Trophoblast cell (in vitro differentiated cells and primary cell): ENCODE measurements at regions not wholly inside any gene's neighbourhood (a gene's known extent, or its start where the extent isn't known, plus 50 kb on each side); places are given as distances from the start of the nearest gene placed in this dataset.

Experiments
- DNase-seq, 2 donors: peaks; one replicate each; pipeline ENCODE4 v3.0.0-alpha.2; 2016
- H2AFZ ChIP-seq: 2 replicates; pipeline ENCODE4 v1.6.1; 2013; ENCODE audit warnings: low read length, moderate library complexity, mild to moderate bottlenecking; ENCODE audit not compliant: insufficient read depth, poor library complexity
- H2AK5ac ChIP-seq: 2 replicates; pipeline ENCODE4 v1.6.1; 2013; ENCODE audit warnings: mild to moderate bottlenecking, low read length
- H2BK120ac ChIP-seq: 2 replicates; pipeline ENCODE4 v1.6.1; 2013; ENCODE audit warnings: low read length, mild to moderate bottlenecking, moderate library complexity; ENCODE audit not compliant: insufficient read depth, poor library complexity
- H2BK12ac ChIP-seq: 2 replicates; pipeline ENCODE4 v1.6.1; 2013; ENCODE audit warnings: mild to moderate bottlenecking, low read length, moderate library complexity
- H2BK5ac ChIP-seq: 2 replicates; pipeline ENCODE4 v1.6.1; 2013; ENCODE audit warnings: low read length, low read depth, moderate library complexity, mild to moderate bottlenecking; ENCODE audit not compliant: poor library complexity
- H3K14ac ChIP-seq: 2 replicates; pipeline ENCODE4 v1.6.1; 2013; ENCODE audit warnings: mild to moderate bottlenecking, low read length
- H3K18ac ChIP-seq: 2 replicates; pipeline ENCODE4 v1.6.1; 2013; ENCODE audit warnings: mild to moderate bottlenecking, low read length
- H3K23ac ChIP-seq: 2 replicates; pipeline ENCODE4 v1.6.1; 2013; ENCODE audit warnings: low read length
- H3K27ac ChIP-seq: 2 replicates; pipeline ENCODE4 v1.5.1; 2013; ENCODE audit warnings: low read depth, mild to moderate bottlenecking, inconsistent platforms, low read length, moderate library complexity
- H3K27me3 ChIP-seq: 2 replicates; pipeline ENCODE4 v1.6.1; 2013; ENCODE audit warnings: inconsistent platforms, mild to moderate bottlenecking, low read length, moderate library complexity; ENCODE audit not compliant: insufficient read depth
- H3K36me3 ChIP-seq, 2 experiments: 1 replicate in 1 of 2; 2 replicates in 1 of 2; pipeline ENCODE4 v1.6.1; 2013; ENCODE audit warnings: low read length in 2 of 2, mild to moderate bottlenecking in 2 of 2, moderate library complexity in 1 of 2; ENCODE audit not compliant: insufficient read depth in 2 of 2, control insufficient read depth in 1 of 2
- H3K4ac ChIP-seq: 2 replicates; pipeline ENCODE4 v1.6.1; 2013; ENCODE audit warnings: low read depth, mild to moderate bottlenecking, low read length, moderate library complexity
- H3K4me1 ChIP-seq, 2 experiments: 1 replicate in 1 of 2; 2 replicates in 1 of 2; pipeline ENCODE4 v1.6.1; 2013; ENCODE audit warnings: low read length in 2 of 2, mild to moderate bottlenecking in 2 of 2, moderate library complexity in 1 of 2; ENCODE audit not compliant: insufficient read depth in 2 of 2, control insufficient read depth in 1 of 2
- H3K4me2 ChIP-seq: 2 replicates; pipeline ENCODE4 v1.6.1; 2013; ENCODE audit warnings: inconsistent platforms, mild to moderate bottlenecking, low read length, moderate library complexity
- H3K4me3 ChIP-seq: 2 replicates; pipeline ENCODE4 v1.5.1; 2013; ENCODE audit warnings: mild to moderate bottlenecking, low read depth, low read length, inconsistent platforms
- H3K79me1 ChIP-seq: one replicate; pipeline ENCODE4 v1.6.1; 2013; ENCODE audit warnings: low read length
- H3K79me2 ChIP-seq: 2 replicates; pipeline ENCODE4 v1.6.1; 2013; ENCODE audit warnings: low read length, mild to moderate bottlenecking; ENCODE audit not compliant: control insufficient read depth, insufficient read depth, poor library complexity
- H3K9ac ChIP-seq: 2 replicates; pipeline ENCODE4 v1.6.1; 2013; ENCODE audit warnings: mild to moderate bottlenecking, low read length
- H3K9me3 ChIP-seq: 2 replicates; pipeline ENCODE4 v1.6.1; 2013; ENCODE audit warnings: low read depth, mild to moderate bottlenecking, control low read depth, inconsistent platforms, low read length; ENCODE audit not compliant: insufficient read depth
- H4K12ac ChIP-seq: 2 replicates; pipeline ENCODE4 v1.6.1; 2013; ENCODE audit warnings: low read depth, mild to moderate bottlenecking, low read length, moderate library complexity
- H4K8ac ChIP-seq: 2 replicates; pipeline ENCODE4 v1.6.1; 2013; ENCODE audit warnings: low read depth, mild to moderate bottlenecking, low read length, moderate library complexity
- H4K91ac ChIP-seq: one replicate; pipeline ENCODE4 v1.6.1; 2013; ENCODE audit warnings: low read depth, mild to moderate bottlenecking, low read length, moderate library complexity
- WGBS: extraction: QIAGEN DNeasy Blood & Tissue Kit; methylation state at CpG from one replicate; pipeline ENCODE4 v1.1.7; 2013; ENCODE audit warnings: missing lambda C conversion rate; ENCODE audit not compliant: insufficient read length, insufficient coverage; ENCODE audit errors: extremely low coverage; 5-methylcytosine and 5-hydroxymethylcytosine counted together

GRCh38 chrX:20861113-20861512 lies 513.1 kb upstream of the CNKSR2 start:
- Histone ChIP-seq H2BK12ac (no peak overlapping the region), H4K91ac (no peak overlapping the region), H3K4me1 (peaks cover 6 to 9% of the 10 kb centered on the region in 2 experiments), H3K18ac (no peak overlapping the region), H3K27ac (no peak overlapping the region), H3K79me1 (peaks cover 6% of the 10 kb centered on the region), H3K36me3 (peaks cover 0 to 2% of the 10 kb centered on the region in 2 experiments), H4K12ac (no peak overlapping the region), H2AK5ac (no peak overlapping the region), H2BK120ac (no peak overlapping the region), H3K9ac (no peak overlapping the region), H3K4me3 (no peak overlapping the region), H3K4me2 (no peak overlapping the region), H2BK5ac (no peak overlapping the region), H3K23ac (no peak overlapping the region), H3K4ac (no peak overlapping the region), H3K79me2 (peaks cover 3% of the 10 kb centered on the region), H3K14ac (no peak overlapping the region), H4K8ac (no peak overlapping the region), H3K9me3 (peaks cover 5% of the 10 kb centered on the region), H2AFZ (no peak overlapping the region), H3K27me3 (no peaks in the 10 kb centered on the region)
- no CpG with 5 or more reads among the region's 3 CpGs for WGBS
- DNase-seq, result no peak

DNA sequence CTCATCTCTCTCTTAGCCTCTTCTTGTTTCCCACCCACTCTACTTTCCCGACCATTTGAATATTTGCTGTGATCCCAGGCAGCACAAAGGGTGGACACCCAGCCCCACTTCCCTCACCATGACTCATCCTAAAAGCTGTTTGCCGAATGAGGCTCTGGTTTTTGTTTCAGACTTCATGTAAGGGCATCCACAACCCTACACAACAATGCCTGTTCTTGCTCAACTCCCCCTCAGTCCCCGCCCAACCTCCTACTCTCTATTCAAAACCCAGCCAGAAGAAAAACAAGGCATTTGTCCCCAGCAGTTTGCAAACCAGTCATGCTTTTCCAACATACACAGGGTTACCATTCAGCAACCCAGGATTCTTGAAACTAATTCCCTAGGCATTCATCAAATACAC lies 516.5 kb upstream of the CNKSR2 start:
- DNase-seq, result no peak
- WGBS, result no CpG with 5 or more reads among the region's 3 CpGs

GRCh38 chrX:20838477-20838876 lies 535.7 kb upstream of the CNKSR2 start:
- no peak overlapping the region for H2BK12ac ChIP-seq
- no peak overlapping the region for H3K4ac ChIP-seq
- no peak overlapping the region for H3K23ac ChIP-seq
- no peaks in the 10 kb centered on the region for H3K4me1 ChIP-seq
- H3K36me3 ChIP-seq, result no peaks in the 10 kb centered on the region
- no peak overlapping the region for H2AFZ ChIP-seq
- H4K91ac ChIP-seq, result no peak overlapping the region
- no peak overlapping the region for H2BK5ac ChIP-seq
- H3K9me3 ChIP-seq, result peaks cover 3% of the 10 kb centered on the region
- H3K27me3 ChIP-seq, result no peaks in the 10 kb centered on the region
- H3K4me2 ChIP-seq, result no peak overlapping the region
- no peak overlapping the region for H3K18ac ChIP-seq
- no peaks in the 10 kb centered on the region for H3K79me2 ChIP-seq
- no peak overlapping the region for H3K14ac ChIP-seq
- no peak for DNase-seq
- H3K79me1 ChIP-seq, result no peaks in the 10 kb centered on the region
- H3K9ac ChIP-seq, result no peak overlapping the region
- no peak overlapping the region for H2AK5ac ChIP-seq
- H3K27ac ChIP-seq, result no peak overlapping the region
- H3K4me3 ChIP-seq, result no peak overlapping the region
- no peak overlapping the region for H4K12ac ChIP-seq
- WGBS, result no CpG with 5 or more reads among the region's 3 CpGs
- no peak overlapping the region for H2BK120ac ChIP-seq
- H4K8ac ChIP-seq, result no peak overlapping the region

More for the DNA sequence above, 516.5 kb upstream of the CNKSR2 start:
- Histone ChIP-seq H3K4me3 (no peak overlapping the region), H3K9me3 (peaks cover 5% of the 10 kb centered on the region), H3K27ac (peak overlapping the region; percentile 86), H3K14ac (no peak overlapping the region), H3K27me3 (no peaks in the 10 kb centered on the region), H3K36me3 (peaks cover 0 to 2% of the 10 kb centered on the region in 2 experiments), H4K8ac (no peak overlapping the region), H3K4me1 (peaks cover 6 to 9% of the 10 kb centered on the region in 2 experiments), H4K12ac (no peak overlapping the region), H3K18ac (no peak overlapping the region), H2BK12ac (no peak overlapping the region), H3K4ac (no peak overlapping the region), H4K91ac (no peak overlapping the region), H2BK5ac (peak overlapping the region; percentile 93), H2BK120ac (no peak overlapping the region), H3K23ac (no peak overlapping the region), H3K9ac (no peak overlapping the region), H3K79me1 (peaks cover 6% of the 10 kb centered on the region), H2AK5ac (no peak overlapping the region), H2AFZ (no peak overlapping the region), H3K4me2 (no peak overlapping the region), H3K79me2 (peaks cover 3% of the 10 kb centered on the region)

DNA sequence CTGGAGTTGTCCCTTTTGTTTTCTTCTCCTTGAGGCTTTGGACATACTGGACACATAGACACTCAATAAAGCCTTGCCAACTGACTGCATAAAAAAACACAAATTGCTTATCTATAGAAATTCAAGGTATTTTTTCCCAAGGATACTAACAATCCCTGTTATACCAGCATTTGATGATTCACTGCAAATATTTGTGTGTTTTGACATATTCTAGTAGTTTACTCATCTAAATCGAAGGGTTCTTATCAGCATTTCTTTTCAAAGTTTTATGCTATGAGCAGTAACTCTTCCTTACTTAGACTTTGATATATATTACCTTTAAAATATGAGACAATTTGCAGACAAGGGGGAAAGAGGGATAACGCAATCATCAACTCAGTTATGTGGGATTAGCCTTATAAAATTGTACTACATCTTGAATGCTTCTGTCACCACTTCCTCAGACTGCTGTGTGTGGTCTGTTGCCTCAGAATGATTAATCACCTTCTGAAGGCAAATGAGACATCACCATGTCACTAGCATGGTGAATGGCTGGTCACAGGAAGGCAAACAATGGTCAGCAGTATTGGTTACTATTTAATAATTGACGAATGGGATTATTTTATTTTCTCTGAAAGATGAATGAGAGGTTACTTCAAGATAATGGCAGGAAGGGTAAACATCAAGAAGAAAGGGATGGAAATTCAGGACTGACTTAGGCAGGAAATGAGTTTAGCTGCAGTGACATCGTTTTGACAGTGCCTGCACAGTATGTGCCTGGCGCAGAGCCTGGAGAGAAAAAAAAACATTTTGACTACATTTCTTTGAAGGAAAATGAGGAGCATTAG lies 544.3 kb upstream of the CNKSR2 start:
- Histone ChIP-seq H3K4ac (no peak overlapping the region), H3K18ac (no peak overlapping the region), H2BK120ac (no peak overlapping the region), H4K91ac (no peak overlapping the region), H3K14ac (no peak overlapping the region), H2AK5ac (no peak overlapping the region), H3K9ac (no peak overlapping the region), H3K4me1 (no peaks in the 10 kb centered on the region), H4K8ac (no peak overlapping the region), H3K4me3 (no peak overlapping the region), H3K4me2 (no peak overlapping the region), H3K36me3 (no peaks in the 10 kb centered on the region), H3K79me2 (no peaks in the 10 kb centered on the region), H3K27me3 (no peaks in the 10 kb centered on the region), H3K9me3 (no peaks in the 10 kb centered on the region), H2BK5ac (no peak overlapping the region), H4K12ac (no peak overlapping the region), H3K27ac (no peak overlapping the region), H2BK12ac (no peak overlapping the region), H3K23ac (no peak overlapping the region), H3K79me1 (no peaks in the 10 kb centered on the region), H2AFZ (no peak overlapping the region)
- DNase-seq, result peak; percentile 28 to 83
- WGBS, result no CpG with 5 or more reads among the region's 5 CpGs
